DMS 273 (cell line): ENCODE measurements at regions not wholly inside any gene's neighbourhood (a gene's known extent, or its start where the extent isn't known, plus 50 kb on each side); places are given as distances from the start of the nearest gene placed in this dataset.

Experiments
- DNase-seq: peaks from one replicate; lab custom pipeline; 2025; ENCODE audit not compliant: unreplicated experiment; lab: John Stamatoyannopoulos, UW

DNA sequence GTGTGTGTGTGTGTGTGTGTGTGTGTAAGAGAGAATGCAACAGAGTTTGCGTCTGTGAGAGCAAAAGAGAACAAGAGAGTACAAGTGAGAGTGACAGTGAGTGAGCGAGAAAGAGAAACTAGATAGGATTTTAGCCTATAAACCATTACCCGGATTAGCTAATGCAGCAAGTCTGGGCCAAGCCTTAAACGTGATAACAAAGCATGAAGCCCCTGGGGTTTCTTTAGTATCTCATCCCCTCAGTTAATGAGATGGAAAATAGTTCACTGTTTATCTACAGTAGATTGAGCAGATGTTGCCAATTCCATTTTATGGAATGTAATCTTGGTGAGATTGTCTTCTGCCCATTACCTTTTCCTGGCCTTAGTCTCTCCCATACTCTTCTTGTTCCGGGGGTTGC is 114.5 kb downstream of the MAT2B start:
- peak; percentile 81 for DNase-seq

- no peak for DNase-seq
Observed at GRCh38 chr5:163622799-163623198, 117.4 kb downstream of the MAT2B start.

DNA sequence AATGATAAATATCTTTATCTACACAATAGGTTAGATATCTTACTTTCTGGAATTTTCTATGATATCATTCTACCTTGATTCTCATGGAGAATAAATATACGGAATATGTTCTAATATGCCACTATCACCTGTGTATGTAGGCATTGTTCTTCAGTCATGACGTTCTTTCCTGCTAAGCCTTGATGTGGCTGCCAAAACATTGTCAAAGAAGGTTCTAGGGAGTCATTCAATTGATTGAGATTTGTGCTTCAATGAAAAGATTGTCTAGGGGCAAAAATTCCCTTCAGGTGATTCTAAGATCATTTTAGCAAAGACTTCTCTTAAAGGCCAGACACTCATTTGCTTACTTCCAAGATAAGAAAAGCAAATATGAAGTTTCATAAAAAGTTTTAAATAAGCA is 118.1 kb downstream of the MAT2B start:
- no peak for DNase-seq

- DNase-seq = no peak
Observed at GRCh38 chr5:163623986-163624385, 118.6 kb downstream of the MAT2B start.

DNA sequence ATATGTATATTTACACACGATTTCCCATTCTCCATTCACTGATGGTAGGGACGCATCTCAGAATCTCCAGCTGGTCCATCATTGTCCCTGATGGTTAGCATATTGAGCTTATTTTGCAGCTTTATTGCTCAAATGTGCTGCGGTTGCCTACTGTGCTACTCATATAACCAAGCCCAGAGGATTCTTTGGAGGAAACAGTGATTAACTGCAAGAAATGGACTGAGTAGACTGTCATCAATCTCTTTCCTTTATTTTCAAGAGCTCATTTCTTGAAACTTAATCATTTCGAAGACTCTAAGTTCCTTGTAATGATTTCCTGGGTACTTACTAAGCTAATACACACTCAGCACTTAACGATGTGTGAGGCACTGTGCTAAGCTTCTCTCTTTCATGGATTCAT is 119.0 kb downstream of the MAT2B start:
- no peak for DNase-seq

DNA sequence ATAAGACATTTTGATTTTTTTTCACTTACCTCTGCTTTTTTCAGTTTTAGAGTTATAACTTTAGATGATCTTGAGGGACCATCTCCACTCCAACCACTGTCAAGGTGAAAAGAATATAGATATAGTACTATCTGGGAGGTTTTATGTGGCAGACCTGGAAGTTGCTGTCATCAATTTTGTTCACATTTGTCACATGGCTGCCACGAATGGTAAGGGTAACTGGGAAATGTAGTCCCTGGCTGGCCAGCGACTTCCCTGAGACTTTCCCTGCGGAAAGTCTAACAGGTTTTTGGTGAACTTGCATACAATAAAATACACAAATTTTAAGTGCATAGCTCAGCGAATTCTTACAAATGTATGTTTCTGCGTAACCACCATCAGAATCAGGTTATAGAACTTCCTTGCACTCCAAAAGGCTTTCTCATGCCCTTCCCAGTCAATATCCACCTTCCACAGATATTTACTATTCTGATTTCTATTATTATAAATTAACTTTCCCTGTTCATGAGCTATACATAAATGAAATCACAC is 121.5 kb downstream of the MAT2B start:
- DNase-seq = no peak

- peak; percentile 33 for DNase-seq
Observed at GRCh38 chr5:163631856-163632255, 126.4 kb downstream of the MAT2B start.

DNA sequence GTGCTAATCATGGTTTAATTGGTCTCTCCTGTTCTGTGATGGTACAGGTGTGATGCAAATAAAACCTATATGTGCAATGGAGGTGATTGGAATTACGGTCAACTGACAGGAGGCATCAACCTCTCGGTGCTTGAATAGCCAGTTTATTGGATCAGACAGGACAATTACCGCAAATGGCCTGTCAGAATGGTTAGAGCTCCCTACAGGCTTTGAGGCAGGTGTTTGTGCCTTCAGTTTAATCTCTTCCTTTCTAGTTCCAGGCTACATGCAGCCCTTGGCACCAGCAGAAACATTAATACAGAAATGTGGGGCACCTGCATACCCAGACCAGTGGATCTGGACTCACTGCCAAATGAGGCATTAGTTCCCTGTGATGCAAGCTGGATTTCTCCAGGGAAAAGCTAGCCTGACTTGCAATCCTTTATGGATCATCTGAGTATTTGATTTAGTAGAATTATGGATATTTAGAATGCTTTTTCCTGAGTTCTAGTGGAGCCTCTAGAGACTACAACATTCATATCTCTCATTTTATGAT is 128.6 kb downstream of the MAT2B start:
- DNase-seq = no peak

GRCh38 chr5:163635631-163636030 is 130.2 kb downstream of the MAT2B start:
- DNase-seq = no peak

DNA sequence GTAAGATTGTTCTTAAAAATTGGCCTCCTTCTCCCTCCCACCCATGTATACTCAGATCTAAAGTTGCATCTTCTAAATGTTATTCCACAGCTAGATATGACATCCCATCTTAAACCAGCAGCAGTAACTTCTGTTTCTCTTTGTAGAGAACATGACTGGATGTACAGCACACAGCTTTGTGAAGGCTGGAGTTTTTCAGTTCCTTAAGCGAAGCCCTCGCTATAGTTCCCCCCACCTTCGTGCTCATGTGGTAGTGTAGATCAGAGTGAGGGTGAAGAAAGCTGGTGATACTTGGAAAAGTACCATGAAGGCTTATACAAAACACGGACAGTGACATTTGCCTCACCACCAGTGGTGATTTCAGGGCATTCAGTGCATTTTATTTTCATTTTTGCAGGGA is 137.5 kb downstream of the MAT2B start:
- no peak for DNase-seq

DNA sequence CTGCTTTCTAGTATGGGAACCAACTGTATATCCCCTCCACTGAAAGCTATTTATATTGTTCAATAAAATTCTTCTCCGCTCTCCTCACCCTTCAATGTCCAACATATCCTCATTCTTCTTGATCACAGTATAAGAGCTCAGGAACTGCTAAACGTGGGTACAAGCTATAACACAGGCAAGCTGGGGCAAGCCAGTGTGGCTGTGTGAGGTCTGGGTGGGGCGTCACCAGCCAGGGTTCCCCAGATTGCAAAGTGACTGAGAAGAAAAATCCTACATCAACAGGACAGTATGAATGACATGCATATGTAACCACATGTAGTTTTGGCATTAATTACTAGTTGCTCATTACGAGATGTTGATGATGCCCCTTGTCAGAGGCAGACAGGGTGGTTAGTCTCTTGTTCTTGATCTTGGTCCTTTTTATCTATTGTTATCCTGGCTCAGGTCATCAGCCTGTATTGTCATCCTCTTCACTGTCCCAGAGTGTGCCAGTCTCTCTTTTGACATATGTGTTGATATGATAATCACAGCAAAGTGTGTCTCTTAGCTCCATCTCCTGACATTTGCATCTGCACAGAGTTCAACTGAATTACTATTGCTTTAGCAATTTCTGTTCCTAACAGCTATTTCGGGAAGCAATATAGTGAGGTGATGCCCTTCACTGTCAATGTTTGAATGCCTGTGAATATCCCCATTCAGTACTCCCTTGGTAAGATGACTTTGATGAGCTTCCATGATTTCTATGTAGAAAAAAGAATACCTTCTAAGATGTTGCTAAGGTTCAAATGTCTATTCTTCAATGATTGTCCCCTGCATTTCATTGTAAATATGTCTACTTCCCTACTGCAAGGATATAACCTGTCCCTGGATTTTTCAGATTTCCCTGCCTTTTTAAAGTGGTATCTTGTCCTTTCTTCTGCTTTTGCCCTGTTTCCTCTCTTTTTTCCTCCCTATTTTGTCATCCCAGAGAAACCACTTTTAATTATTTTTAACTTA is 140.3 kb downstream of the MAT2B start:
- peak; percentile 40 for DNase-seq

DNA sequence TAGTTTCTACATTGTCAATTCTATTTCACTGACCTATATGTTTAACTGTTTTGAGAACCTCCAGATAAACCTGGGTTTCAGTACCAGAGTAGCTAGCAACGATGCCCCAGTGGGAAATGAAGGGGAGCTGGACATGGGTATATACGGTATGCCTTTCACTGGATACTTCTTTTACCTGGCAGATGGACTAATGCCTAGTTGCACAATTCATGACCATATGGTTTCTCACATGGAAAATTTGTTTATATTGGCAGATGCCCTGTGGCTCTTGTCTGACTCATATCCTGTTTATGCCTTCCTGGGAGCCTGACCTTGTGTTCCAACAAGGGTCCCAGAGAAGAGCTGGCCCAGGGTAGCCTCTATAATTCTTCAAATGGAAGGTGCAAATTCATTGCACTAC is 144.1 kb downstream of the MAT2B start:
- DNase-seq = peak; percentile 96

- no peak for DNase-seq
Observed at GRCh38 chr5:163653526-163653925, 148.1 kb downstream of the MAT2B start.

- peak; percentile 95 for DNase-seq
Observed at GRCh38 chr5:163658702-163659567, 153.5 kb downstream of the MAT2B start.

- peak; percentile 63 for DNase-seq
Observed at GRCh38 chr5:163659568-163659902, 154.1 kb downstream of the MAT2B start.

DNA sequence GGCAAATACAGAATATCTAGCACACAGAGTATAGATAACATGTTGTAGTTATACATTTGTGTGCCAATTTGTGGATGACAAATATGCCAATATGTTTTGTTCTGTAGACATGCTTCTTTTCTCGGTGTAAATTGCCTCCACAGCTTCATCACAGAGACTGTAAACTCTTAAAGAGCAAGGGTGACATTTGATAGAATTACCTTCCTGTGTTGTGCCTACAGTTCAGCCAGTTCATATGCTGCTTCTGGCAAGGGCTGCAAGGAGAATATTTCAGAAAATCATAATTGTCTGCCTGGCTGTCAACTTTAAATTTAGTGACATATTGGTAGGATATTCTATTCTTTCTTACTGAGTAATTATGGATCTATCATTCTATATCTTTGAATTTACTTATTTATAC is 155.1 kb downstream of the MAT2B start:
- peak; percentile 34 for DNase-seq

DNA sequence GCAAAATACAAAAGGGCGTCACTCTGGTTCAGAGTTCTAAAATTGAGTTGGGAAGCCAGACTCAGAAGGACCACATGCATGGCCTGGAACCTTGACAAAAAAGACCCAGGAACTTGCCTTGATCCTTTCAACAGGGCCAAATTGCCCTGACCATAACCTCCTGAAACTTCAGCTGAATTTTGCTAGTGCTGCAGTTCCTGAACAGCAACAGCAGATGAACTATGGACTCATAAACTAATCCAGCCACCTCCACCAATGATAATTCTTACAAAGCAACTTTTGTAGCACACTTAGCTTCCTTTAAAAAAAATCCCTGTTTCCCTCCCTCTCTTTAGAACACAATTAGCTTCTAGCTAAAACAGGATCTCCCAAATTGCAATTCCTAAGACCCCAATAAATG is 155.9 kb downstream of the MAT2B start:
- DNase-seq = peak; percentile 30

DNA sequence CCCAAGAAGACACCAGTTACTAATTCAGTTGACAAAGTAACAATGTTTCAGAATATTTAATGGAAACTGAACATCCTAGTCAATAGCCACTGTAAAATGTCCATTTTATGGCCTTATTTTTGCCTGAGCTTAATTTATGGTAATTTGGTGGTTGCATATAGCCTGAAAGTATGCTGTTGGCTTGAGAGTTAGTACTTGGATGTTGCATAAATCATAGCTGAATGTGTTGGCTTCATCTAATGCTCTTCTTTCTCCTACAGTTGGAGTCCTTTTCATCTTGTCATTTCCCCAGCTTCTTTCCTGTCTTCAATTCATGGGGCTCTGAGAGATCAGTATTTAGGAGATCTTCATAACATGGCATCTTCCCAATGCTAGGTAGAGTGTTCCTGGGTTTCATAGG is 164.6 kb downstream of the MAT2B start:
- DNase-seq = no peak

DNA sequence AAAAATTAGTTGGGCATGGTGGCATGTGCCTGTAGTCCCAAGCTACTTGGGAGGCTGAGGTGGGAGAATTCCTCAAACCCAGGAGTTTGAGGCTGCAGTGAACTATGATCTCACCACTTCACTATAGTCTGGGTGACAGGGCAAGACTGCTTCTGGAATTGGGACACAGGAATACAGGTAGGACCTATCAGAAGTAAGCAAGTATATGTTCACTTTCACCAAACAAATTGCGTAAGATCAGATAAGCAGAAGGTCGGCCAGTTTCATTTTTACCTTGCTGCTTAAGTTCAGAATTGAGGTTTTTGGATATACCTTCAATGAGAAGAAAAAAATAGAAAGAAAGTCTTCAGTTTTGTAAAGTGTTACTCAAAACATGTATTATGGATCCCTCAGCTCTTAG is 171.7 kb downstream of the MAT2B start:
- no peak for DNase-seq

GRCh38 chr5:163682234-163682633 is 176.8 kb downstream of the MAT2B start:
- DNase-seq = no peak

DNA sequence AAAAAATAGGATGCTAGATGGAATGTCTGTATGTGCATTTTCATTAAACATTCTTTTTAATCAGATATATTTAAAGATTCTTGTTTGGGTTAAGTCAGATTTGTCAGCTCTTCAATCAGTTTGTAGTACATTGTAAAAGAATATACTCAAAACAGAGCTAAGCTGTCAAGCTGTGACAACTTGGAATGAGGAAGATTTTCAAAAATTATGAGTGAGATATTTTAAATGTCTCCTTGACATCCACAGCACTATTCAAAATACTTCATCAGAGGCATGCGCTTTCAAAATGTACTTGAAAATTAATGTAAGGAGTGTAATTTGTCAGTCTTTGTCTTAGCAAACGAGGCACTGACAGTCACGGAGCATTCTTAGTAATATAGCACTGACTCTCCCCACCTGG is 182.0 kb downstream of the MAT2B start:
- DNase-seq = no peak
